MM.1S (cell line): ENCODE measurements at regions not wholly inside any gene's neighbourhood (a gene's known extent, or its start where the extent isn't known, plus 50 kb on each side); places are given as distances from the start of the nearest gene placed in this dataset.

Experiments
- DNase-seq: peaks from one replicate; pipeline ENCODE4 v3.0.0-alpha.2; 2015
- H2AFZ ChIP-seq: fragments of 300-600 bp; sonication (generic); 2 replicates; pipeline ENCODE4 v1.6.0; 2016; ENCODE audit warnings: antibody characterized with exemption, low read length
- H3F3A ChIP-seq: fragments of 300-600 bp; sonication (generic); 2 replicates; pipeline ENCODE4 v1.6.1; 2016; ENCODE audit warnings: mild to moderate bottlenecking, antibody characterized with exemption, low read length, moderate library complexity, mixed read lengths; ENCODE audit not compliant: insufficient read depth
- H3K27ac ChIP-seq: fragments of 300-600 bp; sonication (generic); 2 replicates; pipeline ENCODE4 v1.5.1; 2016; ENCODE audit warnings: mild to moderate bottlenecking, low read length
- H3K27me3 ChIP-seq: fragments of 300-600 bp; sonication (generic); replicated peaks from 2 replicates; pipeline ENCODE4 v1.6.0; 2016; ENCODE audit warnings: low read length; ENCODE audit not compliant: insufficient read depth
- H3K36me3 ChIP-seq: fragments of 300-600 bp; sonication (generic); replicated peaks from 2 replicates; pipeline ENCODE4 v1.6.1; 2016; ENCODE audit warnings: mild to moderate bottlenecking, low read length, mixed read lengths; ENCODE audit not compliant: insufficient read depth
- H3K4me1 ChIP-seq: fragments of 300-600 bp; sonication (generic); 2 replicates; pipeline ENCODE4 v1.6.1; 2016; ENCODE audit warnings: low read length, mixed read lengths
- H3K4me2 ChIP-seq: fragments of 300-600 bp; sonication (generic); 2 replicates; pipeline ENCODE4 v1.6.0; 2016; ENCODE audit warnings: low read depth, low read length
- H3K4me3 ChIP-seq: fragments of 300-600 bp; sonication (generic); 2 replicates; pipeline ENCODE4 v1.5.1; 2016; ENCODE audit warnings: low read length, mixed read lengths
- H3K79me2 ChIP-seq: fragments of 300-600 bp; sonication (generic); 2 replicates; pipeline ENCODE4 v1.6.1; 2016; ENCODE audit warnings: mixed run types, low read length, mixed read lengths
- H3K9ac ChIP-seq: fragments of 300-600 bp; sonication (generic); 2 replicates; pipeline ENCODE4 v1.6.1; 2016; ENCODE audit warnings: low read length, mixed read lengths
- H3K9me2 ChIP-seq: fragments of 300-600 bp; sonication (generic); replicated peaks from 2 replicates; pipeline ENCODE4 v1.6.1; 2016; ENCODE audit warnings: mild to moderate bottlenecking, low read length, mixed read lengths; ENCODE audit not compliant: insufficient read depth
- H3K9me3 ChIP-seq: fragments of 300-600 bp; sonication (generic); replicated peaks from 2 replicates; pipeline ENCODE4 v1.6.1; 2016; ENCODE audit warnings: mild to moderate bottlenecking, low read length, mixed read lengths; ENCODE audit not compliant: insufficient read depth
- H4K20me1 ChIP-seq: fragments of 300-600 bp; sonication (generic); 2 replicates; pipeline ENCODE4 v1.6.1; 2016; ENCODE audit warnings: mild to moderate bottlenecking, low read length, moderate library complexity, mixed read lengths; ENCODE audit not compliant: insufficient read depth
- EZH2 ChIP-seq: fragments of 300-600 bp; sonication (generic); optimal IDR thresholded peaks from 2 replicates; pipeline ENCODE3; 2017; ENCODE audit warnings: low read depth, mild to moderate bottlenecking, antibody characterized with exemption, low read length, mixed read lengths
- EZH2phosphoT487 ChIP-seq: fragments of 300-600 bp; sonication (generic); IDR thresholded peaks from 2 replicates; pipeline ENCODE4 v1.6.1; 2018; ENCODE audit warnings: antibody characterized with exemption, low read length
- TF ChIP-seq, protein P1 (sequence below): fragments of 300-600 bp; sonication (generic); IDR thresholded peaks from 2 replicates; pipeline ENCODE4 v1.5.1; 2016; ENCODE audit warnings: antibody characterized with exemption, low read length, mixed read lengths

DNA sequence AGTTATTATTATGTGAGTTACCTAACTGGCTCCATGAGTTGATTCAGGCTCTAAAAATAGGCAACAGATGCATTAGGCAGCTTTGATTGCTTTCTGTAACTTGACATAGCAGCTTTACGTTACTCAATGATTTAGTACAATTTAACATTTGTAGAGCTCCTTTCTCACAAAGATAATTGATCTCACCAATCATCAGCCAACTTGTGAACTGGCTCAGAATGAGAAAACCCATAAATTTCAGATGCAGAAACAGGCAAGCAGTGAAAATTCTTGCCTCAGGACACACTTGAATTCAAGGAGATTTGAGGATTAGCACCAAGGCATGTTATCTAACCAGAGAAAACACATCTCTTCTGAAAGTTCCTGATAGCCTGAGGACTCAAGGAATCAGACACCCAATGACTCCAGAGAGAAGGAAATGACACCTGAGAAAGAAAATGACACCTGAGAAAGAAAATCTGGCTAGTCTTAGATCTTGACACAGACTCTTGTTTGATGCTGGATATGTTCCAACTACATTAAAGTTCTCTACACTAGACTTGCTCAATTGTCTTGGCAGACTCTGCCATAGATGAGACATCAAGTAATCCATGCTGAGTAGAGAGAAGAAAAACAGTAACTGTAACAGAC lies 315.1 kb upstream of the CBLB start:
- Histone ChIP-seq H3K27me3 (peaks cover 87% of the 10 kb centered on the region), H3K9me2 (no peaks in the 10 kb centered on the region), H3K9ac (no peak overlapping the region), H3K4me1 (peaks cover 5% of the 10 kb centered on the region; the same call in 1 of the 2 replicates), H3K9me3 (no peaks in the 10 kb centered on the region), H2AFZ (no peak overlapping the region), H3K36me3 (no peaks in the 10 kb centered on the region), H4K20me1 (no peaks in the 10 kb centered on the region), H3K27ac (no peak overlapping the region), H3F3A (peaks cover 8% of the 10 kb centered on the region), H3K4me3 (no peak overlapping the region), H3K79me2 (no peaks in the 10 kb centered on the region), H3K4me2 (no peak overlapping the region)
- DNase-seq: no peak
- TF ChIP-seq EZH2phosphoT487 (no peak), EZH2 (no peak)
- TF ChIP-seq, protein P1, sequence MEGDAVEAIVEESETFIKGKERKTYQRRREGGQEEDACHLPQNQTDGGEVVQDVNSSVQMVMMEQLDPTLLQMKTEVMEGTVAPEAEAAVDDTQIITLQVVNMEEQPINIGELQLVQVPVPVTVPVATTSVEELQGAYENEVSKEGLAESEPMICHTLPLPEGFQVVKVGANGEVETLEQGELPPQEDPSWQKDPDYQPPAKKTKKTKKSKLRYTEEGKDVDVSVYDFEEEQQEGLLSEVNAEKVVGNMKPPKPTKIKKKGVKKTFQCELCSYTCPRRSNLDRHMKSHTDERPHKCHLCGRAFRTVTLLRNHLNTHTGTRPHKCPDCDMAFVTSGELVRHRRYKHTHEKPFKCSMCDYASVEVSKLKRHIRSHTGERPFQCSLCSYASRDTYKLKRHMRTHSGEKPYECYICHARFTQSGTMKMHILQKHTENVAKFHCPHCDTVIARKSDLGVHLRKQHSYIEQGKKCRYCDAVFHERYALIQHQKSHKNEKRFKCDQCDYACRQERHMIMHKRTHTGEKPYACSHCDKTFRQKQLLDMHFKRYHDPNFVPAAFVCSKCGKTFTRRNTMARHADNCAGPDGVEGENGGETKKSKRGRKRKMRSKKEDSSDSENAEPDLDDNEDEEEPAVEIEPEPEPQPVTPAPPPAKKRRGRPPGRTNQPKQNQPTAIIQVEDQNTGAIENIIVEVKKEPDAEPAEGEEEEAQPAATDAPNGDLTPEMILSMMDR: no peak

DNA sequence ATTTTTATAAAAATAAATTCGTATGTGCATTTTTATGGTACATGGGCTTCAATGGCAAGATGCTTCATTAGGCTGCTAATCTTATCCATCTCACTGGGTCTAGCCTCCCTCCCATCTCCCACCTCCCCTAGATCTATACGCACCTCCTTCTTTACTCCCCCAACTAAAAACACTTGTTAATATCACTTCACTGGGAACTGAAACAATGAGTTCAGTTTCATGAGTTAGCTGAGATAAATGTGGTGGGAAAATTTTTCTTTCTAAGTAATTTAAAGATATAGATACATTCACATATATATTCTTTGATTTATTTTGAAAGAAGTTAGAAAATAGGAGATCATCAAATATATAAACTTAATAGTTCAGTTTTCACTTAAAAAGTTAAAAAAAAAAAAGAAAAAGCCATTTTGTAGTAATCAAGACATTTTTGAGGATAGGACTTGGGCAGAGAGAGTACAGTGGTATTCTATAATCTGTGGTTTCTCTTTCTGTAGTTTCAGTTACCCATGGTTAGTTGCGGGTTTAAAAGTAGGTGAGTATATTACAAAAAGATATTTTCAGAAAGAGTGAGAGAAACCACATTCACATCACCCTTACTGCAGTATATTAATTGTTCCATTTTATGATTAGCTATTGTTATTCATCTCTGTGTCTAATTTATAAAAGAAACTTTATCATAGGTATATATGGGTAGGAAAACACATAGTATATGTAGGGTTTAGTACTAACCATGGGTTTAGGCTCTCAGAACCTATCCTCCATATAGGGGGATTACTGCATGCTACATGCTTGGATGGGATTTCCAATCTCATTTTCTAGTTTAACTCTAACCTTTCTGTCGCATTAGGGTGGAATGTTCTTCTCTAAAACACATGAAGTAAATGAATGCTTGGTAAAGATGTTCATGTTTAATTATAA lies 316.0 kb upstream of the CBLB start:
- Histone ChIP-seq H3K9ac (no peak overlapping the region), H3K4me1 (peaks cover 5% of the 10 kb centered on the region; the same call in 1 of the 2 replicates), H3K79me2 (no peaks in the 10 kb centered on the region), H3K9me2 (no peaks in the 10 kb centered on the region), H3K4me3 (no peak overlapping the region), H3K36me3 (no peaks in the 10 kb centered on the region), H4K20me1 (no peaks in the 10 kb centered on the region), H3K27ac (no peak overlapping the region), H3K9me3 (no peaks in the 10 kb centered on the region), H3K27me3 (peaks cover 84% of the 10 kb centered on the region), H3F3A (peaks cover 8% of the 10 kb centered on the region), H3K4me2 (no peak overlapping the region), H2AFZ (no peak overlapping the region)
- TF ChIP-seq, protein P1: no peak
- TF ChIP-seq EZH2phosphoT487: 0 out of 2 replicates have a peak, but pooled peaks have one; percentile 64
- peak; percentile 61 for DNase-seq

DNA sequence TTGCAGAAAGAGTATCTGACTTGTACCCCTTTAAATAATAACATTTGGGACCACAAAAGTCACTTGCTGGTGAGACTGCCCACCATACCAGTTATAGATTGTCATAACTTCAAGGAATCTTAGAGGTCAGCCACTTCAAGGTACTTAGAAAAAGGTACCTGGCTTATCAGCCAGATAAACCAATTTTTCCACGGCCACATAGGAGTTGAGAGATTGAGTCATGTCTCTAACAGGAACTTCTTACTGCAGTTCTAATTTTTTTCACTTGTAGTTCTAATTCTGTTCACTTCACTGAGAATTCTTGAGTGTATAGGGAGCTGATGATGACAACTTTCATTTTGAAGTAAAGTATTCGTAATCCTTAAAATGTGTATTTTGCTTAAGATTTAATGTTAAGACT lies 317.1 kb upstream of the CBLB start:
- TF ChIP-seq EZH2phosphoT487 (no peak), EZH2 (no peak)
- TF ChIP-seq, protein P1: no peak
- H2AFZ ChIP-seq: no peak overlapping the region
- H3K4me2 ChIP-seq: no peak overlapping the region

More for the DNA sequence above, 317.1 kb upstream of the CBLB start:
- H3F3A ChIP-seq: peaks cover 8% of the 10 kb centered on the region
- DNase-seq: no peak
- H3K4me3 ChIP-seq: no peak overlapping the region
- no peaks in the 10 kb centered on the region for H3K9me2 ChIP-seq
- no peaks in the 10 kb centered on the region for H4K20me1 ChIP-seq
- H3K79me2 ChIP-seq: no peaks in the 10 kb centered on the region
- no peaks in the 10 kb centered on the region for H3K9me3 ChIP-seq
- H3K36me3 ChIP-seq: no peaks in the 10 kb centered on the region
- peaks cover 5% of the 10 kb centered on the region; the same call in 1 of the 2 replicates for H3K4me1 ChIP-seq
- peaks cover 83% of the 10 kb centered on the region for H3K27me3 ChIP-seq
- H3K9ac ChIP-seq: no peak overlapping the region
- H3K27ac ChIP-seq: no peak overlapping the region
